Cardiac fibroblast (primary cell): ENCODE measurements at regions not wholly inside any gene's neighbourhood (a gene's known extent, or its start where the extent isn't known, plus 50 kb on each side); places are given as distances from the start of the nearest gene placed in this dataset.
A peak's percentile ranks its signal among the peaks of the same experiment; 100 is the strongest.

Experiments used
- DNase-seq, 2 donors: peaks; one replicate each; pipeline versions ENCODE4 v3.0.0 to v3.0.0-alpha.2; 2010; ENCODE audit warnings: low read depth in 2 of 2
- H3K4me3 ChIP-seq, 2 donors: replicated peaks in 1 of 2; 1 replicate in 1 of 2; 2 replicates in 1 of 2; pipeline ENCODE4 v1.5.1; 2011; ENCODE audit warnings: low read depth in 2 of 2, low read length in 2 of 2, mild to moderate bottlenecking in 2 of 2, moderate library complexity in 1 of 2
- CTCF ChIP-seq: IDR thresholded peaks from one replicate; pipeline ENCODE4 v1.5.1; 2011; ENCODE audit warnings: low read depth, mild to moderate bottlenecking, low read length, inconsistent platforms

- no peak for TF ChIP-seq CTCF
- no peak for DNase-seq
These were observed 68.8 kb upstream of the IYD start for GRCh38 chr6:150299873-150300485.

GRCh38 chr6:150301846-150302519 is 66.8 kb upstream of the IYD start:
- DNase-seq, result peak; percentile 59 to 67
- no peak for TF ChIP-seq CTCF
- no peak overlapping the region for H3K4me3 ChIP-seq

More at GRCh38 chr6:150299873-150300485, 68.8 kb upstream of the IYD start:
- H3K4me3 ChIP-seq, result no peak overlapping the region

GRCh38 chr6:150302520-150303176 is 66.2 kb upstream of the IYD start:
- no peak for TF ChIP-seq CTCF
- H3K4me3 ChIP-seq, result no peak overlapping the region
- no peak for DNase-seq

- DNase-seq, result no peak
- no peak overlapping the region for H3K4me3 ChIP-seq
- no peak for TF ChIP-seq CTCF
These were observed 65.6 kb upstream of the IYD start for GRCh38 chr6:150303256-150303655.

GRCh38 chr6:150304429-150304828 is 64.4 kb upstream of the IYD start:
- TF ChIP-seq CTCF, result no peak
- H3K4me3 ChIP-seq, result no peak overlapping the region
- no peak for DNase-seq

- DNase-seq, result no peak
- TF ChIP-seq CTCF, result no peak
- H3K4me3 ChIP-seq, result no peak overlapping the region
These were observed 62.5 kb upstream of the IYD start for GRCh38 chr6:150306290-150306689.
